ENCODE measurements at regions not wholly inside any gene's neighbourhood (a gene's known extent, or its start where the extent isn't known, plus 50 kb on each side); places are given as distances from the start of the nearest gene placed in this dataset.

- no peak overlapping the region for H4K8ac ChIP-seq (ENCODE audit: low read depth in 2 of 2, low read length in 2 of 2)
- H3K9ac ChIP-seq (ENCODE audit: low read depth, low read length) = no peak overlapping the region
- no peaks in the 10 kb centered on the region for H3K79me1 ChIP-seq (ENCODE audit: low read depth in 1 of 2, low read length in 2 of 2)
- no peak overlapping the region for H3K23ac ChIP-seq (ENCODE audit: low read depth, low read length)
- H3K14ac ChIP-seq (replicated peaks; ENCODE audit: low read depth, low read length) = no peak overlapping the region
- no peak overlapping the region for H2BK15ac ChIP-seq (ENCODE audit: low read depth, low read length)
- H2BK20ac ChIP-seq (ENCODE audit: low read depth, low read length) = no peak overlapping the region
- H3K18ac ChIP-seq (ENCODE audit: low read depth, low read length) = no peak overlapping the region
- no peaks in the 10 kb centered on the region for H4K20me1 ChIP-seq (ENCODE audit: insufficient read depth, low read length)
- H3K56ac ChIP-seq (ENCODE audit: extremely low read depth, insufficient read depth, low read length) = no peak overlapping the region
- no peak overlapping the region for H2AFZ ChIP-seq (replicated peaks; ENCODE audit: low read length, poor library complexity)
- no peak overlapping the region for H2AK9ac ChIP-seq (replicated peaks; ENCODE audit: low read depth, low read length, poor library complexity)
- no peak for DNase-seq
- H3K36me3 ChIP-seq (ENCODE audit: control insufficient read depth, insufficient read depth, low read length) = no peaks in the 10 kb centered on the region
- H4K91ac ChIP-seq (ENCODE audit: insufficient read depth, low read depth, low read length) = no peak overlapping the region
- H4K5ac ChIP-seq (ENCODE audit: low read depth, low read length) = no peak overlapping the region
- no peaks in the 10 kb centered on the region for H3K9me1 ChIP-seq (ENCODE audit: insufficient read depth, low read length)
- POLR2A ChIA-PET (ENCODE audit: unreplicated experiment) = no interaction called here
- no peak for TF ChIP-seq MAZ (IDR thresholded peaks at IDR 0.05; ENCODE audit: borderline replicate concordance, low read depth, low read length)
- no peak for TF ChIP-seq USF2 (IDR thresholded peaks at IDR 0.05; ENCODE audit: low read depth, low read length)
- TF ChIP-seq CHD1 (IDR thresholded peaks at IDR 0.05; ENCODE audit: low read depth, low read length) = no peak
- TF ChIP-seq CTCF (conservative IDR thresholded peaks at IDR 0.05; ENCODE audit: low read depth, low read length) = no peak
- TF ChIP-seq RAD21 (IDR thresholded peaks at IDR 0.05; ENCODE audit: low read length) = no peak
- no peak overlapping the region for H3K4me3 ChIP-seq (ENCODE audit: insufficient read depth, low read depth, low read length)
- no peaks in the 10 kb centered on the region for H3K27me3 ChIP-seq (ENCODE audit: control insufficient read depth, insufficient read depth, low read length)
- intact Hi-C loops (cut with micrococcal nuclease) (no loop called here), in situ Hi-C loops (cut with MboI; ENCODE audit: low sequenced_read_pairs) (no loop called here), dilution Hi-C loops (cut with HindIII; ENCODE audit: low sequenced_read_pairs, unreplicated experiment) (no loop called here)
- H3K9me3 ChIP-seq (ENCODE audit: control insufficient read depth, insufficient read depth, low read length) = peaks cover 5% of the 10 kb centered on the region
- H3K27ac ChIP-seq (ENCODE audit: insufficient read depth, low read length) = no peak overlapping the region
- CTCF ChIA-PET = no interaction called here
- H2BK5ac ChIP-seq (ENCODE audit: low read depth, low read length, poor library complexity, severe bottlenecking) = no peak overlapping the region
- no peak for ATAC-seq (ENCODE audit: low read depth)
- no TSS peak for BruUV-seq (replicated peaks)
- 20% methylated on average over 2 of the region's 6 CpGs; no CpG with 5 or more reads in 1 of the 2 experiments for WGBS, 2 experiments (ENCODE audit: extremely low coverage in 2 of 2, insufficient read length in 1 of 2)
- no peak overlapping the region for H3K4me2 ChIP-seq (ENCODE audit: low read depth, low read length)
- H2BK120ac ChIP-seq (ENCODE audit: low read depth, low read length) = no peak overlapping the region
- no peaks in the 10 kb centered on the region for H3K4me1 ChIP-seq (ENCODE audit: control insufficient read depth, insufficient read depth, low read length)
- no peak overlapping the region for H2AK5ac ChIP-seq (ENCODE audit: low read depth, low read length)
- no peak overlapping the region for H3K4ac ChIP-seq (ENCODE audit: low read depth, low read length)
Measured at GRCh38 chrX:4193500-4194155, 480.2 kb upstream of the PRKX start.

Data from IMR-90 (cell line).